ENCODE measurements at regions not wholly inside any gene's neighbourhood (a gene's known extent, or its start where the extent isn't known, plus 50 kb on each side); places are given as distances from the start of the nearest gene placed in this dataset.
"Not testable (repeated sequence)": the region's sequence is repeated elsewhere in the genome, so short reads cannot be mapped to it uniquely, and the experiment has no call there.

GRCh38 chr6:947235-947934 lies 254.4 kb upstream of the EXOC2 start:
- DNase-seq (ENCODE audit: low read depth, low spot score) = no peak

GRCh38 chr6:946546-946945 lies 253.6 kb upstream of the EXOC2 start:
- DNase-seq (ENCODE audit: low read depth, low spot score) = no peak

GRCh38 chr6:939526-940252 lies 246.8 kb upstream of the EXOC2 start:
- DNase-seq (ENCODE audit: low read depth, low spot score) = no peak

GRCh38 chr6:938916-939315 lies 246.0 kb upstream of the EXOC2 start:
- DNase-seq (ENCODE audit: low read depth, low spot score) = no peak

GRCh38 chr6:938271-938905 lies 245.4 kb upstream of the EXOC2 start:
- DNase-seq (ENCODE audit: low read depth, low spot score) = no peak

- DNase-seq (ENCODE audit: low read depth, low spot score) = no peak
Measured at GRCh38 chr6:935582-935981, 242.6 kb upstream of the EXOC2 start.

GRCh38 chr6:934686-935085 lies 241.7 kb upstream of the EXOC2 start:
- DNase-seq (ENCODE audit: low read depth, low spot score) = no peak

GRCh38 chr6:931919-932318 lies 239.0 kb upstream of the EXOC2 start:
- DNase-seq (ENCODE audit: low read depth, low spot score) = not testable (repeated sequence)

- no peak for DNase-seq (ENCODE audit: low read depth, low spot score)
Measured at GRCh38 chr6:927157-927556, 234.2 kb upstream of the EXOC2 start.

GRCh38 chr6:925656-926213 lies 232.8 kb upstream of the EXOC2 start:
- no peak for DNase-seq (ENCODE audit: low read depth, low spot score)

- no peak for DNase-seq (ENCODE audit: low read depth, low spot score)
Measured at GRCh38 chr6:924661-925060, 231.7 kb upstream of the EXOC2 start.

GRCh38 chr6:921400-921799 lies 228.5 kb upstream of the EXOC2 start:
- no peak for DNase-seq (ENCODE audit: low read depth, low spot score)

- DNase-seq (ENCODE audit: low read depth, low spot score) = no peak
Measured at GRCh38 chr6:920512-920911, 227.6 kb upstream of the EXOC2 start.

GRCh38 chr6:919500-919899 lies 226.6 kb upstream of the EXOC2 start:
- DNase-seq (ENCODE audit: low read depth, low spot score) = no peak

GRCh38 chr6:917939-918338 lies 225.0 kb upstream of the EXOC2 start:
- DNase-seq (ENCODE audit: low read depth, low spot score) = no peak

GRCh38 chr6:917296-917695 lies 224.4 kb upstream of the EXOC2 start:
- no peak for DNase-seq (ENCODE audit: low read depth, low spot score)

- DNase-seq (ENCODE audit: low read depth, low spot score) = no peak
Measured at GRCh38 chr6:916131-916530, 223.2 kb upstream of the EXOC2 start.

GRCh38 chr6:912871-913835 lies 220.2 kb upstream of the EXOC2 start:
- DNase-seq (ENCODE audit: low read depth, low spot score) = no peak

GRCh38 chr6:907928-908327 lies 215.0 kb upstream of the EXOC2 start:
- DNase-seq (ENCODE audit: low read depth, low spot score) = no peak

GRCh38 chr6:906920-907319 lies 214.0 kb upstream of the EXOC2 start:
- DNase-seq (ENCODE audit: low read depth, low spot score) = peak; percentile 46

- no peak for DNase-seq (ENCODE audit: low read depth, low spot score)
Measured at GRCh38 chr6:905556-905955, 212.6 kb upstream of the EXOC2 start.
